ENCODE measurements at regions not wholly inside any gene's neighbourhood (a gene's known extent, or its start where the extent isn't known, plus 50 kb on each side); places are given as distances from the start of the nearest gene placed in this dataset.

GRCh38 chr14:22699801-22700564 lies 55.8 kb upstream of the OR6J1 start:
- DNase-seq (ENCODE audit: low spot score), result peak; percentile 74

DNA sequence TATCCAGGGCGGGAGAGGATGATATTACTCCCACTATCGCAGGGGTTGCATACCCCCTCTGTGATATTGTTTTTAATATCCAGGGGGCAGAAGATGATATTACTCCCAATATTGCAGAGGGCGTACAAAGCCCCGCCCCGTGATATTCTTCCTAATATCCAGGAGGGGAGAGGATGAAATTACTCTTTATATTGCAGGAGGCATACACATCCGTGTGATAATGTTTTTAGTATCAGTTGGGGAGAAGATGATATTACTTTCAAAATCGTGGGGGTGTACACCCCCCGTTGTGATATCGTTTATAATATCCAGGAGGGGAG lies 52.9 kb upstream of the OXA1L start:
- no peak for DNase-seq (ENCODE audit: low spot score)

DNA sequence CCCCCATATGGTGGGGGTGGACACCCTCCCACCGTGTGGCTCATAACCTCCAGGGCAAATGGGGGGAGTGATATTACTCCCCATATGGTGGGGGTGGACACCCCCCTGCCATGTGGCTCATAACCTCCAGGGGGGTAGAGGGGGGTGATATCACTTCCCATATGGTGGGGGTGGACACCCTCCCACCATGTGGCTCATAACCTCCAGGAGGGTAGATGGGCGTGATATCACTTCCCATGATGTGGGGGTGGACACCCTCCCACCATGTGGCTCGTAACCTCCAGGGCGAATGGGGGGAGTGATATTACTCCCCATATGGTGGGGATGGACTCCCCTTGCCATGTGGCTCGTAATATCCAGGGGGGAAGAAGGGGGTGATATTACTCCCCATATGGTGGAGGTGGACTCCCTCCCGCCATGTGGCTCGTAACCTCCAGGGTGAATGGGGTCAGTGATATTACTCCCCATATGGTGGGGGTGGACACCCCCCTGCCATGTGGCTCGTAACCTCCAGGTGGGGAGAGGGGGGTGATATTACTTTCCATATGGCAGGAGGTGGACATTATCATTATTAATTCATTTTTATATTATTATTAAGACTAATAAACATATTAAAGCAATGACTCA lies 51.2 kb upstream of the OXA1L start:
- DNase-seq (ENCODE audit: low spot score), result no peak

DNA sequence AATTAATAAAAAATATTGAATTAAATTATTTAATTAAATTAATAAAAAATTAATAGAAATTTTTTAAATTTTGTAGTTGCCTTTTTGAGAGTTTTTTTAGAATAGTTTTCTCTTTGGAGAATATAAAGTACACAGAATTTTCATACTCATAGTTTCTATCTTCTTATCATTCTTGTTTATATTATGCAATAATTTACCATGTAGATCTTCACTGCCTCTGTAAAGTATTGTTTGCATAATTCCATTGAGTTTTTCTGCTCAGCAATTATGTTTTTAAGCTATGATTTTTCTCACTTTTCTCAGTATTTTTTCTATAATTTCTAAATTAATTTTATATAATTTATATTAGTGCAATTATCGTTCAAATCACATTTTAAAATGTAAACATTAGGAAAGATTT lies 50.6 kb upstream of the OXA1L start:
- no peak for DNase-seq (ENCODE audit: low spot score)
